ENCODE measurements at regions not wholly inside any gene's neighbourhood (a gene's known extent, or its start where the extent isn't known, plus 50 kb on each side); places are given as distances from the start of the nearest gene placed in this dataset.

DNA sequence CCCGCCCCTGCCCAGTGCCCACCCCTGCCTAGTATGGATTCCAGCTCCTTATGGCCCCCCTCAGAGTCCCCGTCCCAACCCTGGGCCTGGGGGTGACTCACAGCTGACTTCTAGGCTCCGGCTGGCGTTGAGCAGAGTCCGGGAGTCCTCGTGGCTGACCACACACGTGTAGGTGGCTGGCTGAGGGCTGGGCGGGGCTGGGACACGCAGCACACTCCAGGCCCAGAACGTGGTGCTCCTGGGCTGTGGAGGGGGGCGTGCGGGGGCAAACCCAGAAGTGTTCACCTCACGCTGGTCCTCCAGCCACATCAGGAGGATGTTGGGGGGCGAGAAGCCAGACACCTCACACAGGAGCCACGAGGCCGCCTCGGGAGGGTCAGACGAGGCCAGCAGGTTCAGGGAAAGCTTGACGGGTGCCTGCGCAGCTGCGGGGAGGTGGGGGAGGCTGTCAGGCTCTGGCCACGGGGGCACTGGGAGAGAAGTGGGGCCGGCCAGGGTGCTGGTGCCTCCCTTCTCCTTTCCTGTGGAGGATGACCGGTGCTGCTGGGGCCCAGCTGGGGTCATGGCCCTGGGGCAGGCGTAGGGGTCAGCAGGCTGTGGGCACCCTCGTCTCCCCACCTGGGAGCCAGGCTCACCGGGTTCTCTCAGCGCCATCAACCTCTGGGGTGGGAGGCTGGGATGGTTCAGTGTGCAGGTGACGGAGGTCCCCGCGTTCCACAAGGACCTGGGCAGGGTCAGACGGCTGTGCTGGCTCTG is 314.1 kb downstream of the TMEM121 start:
- TF ChIP-seq, protein P1, sequence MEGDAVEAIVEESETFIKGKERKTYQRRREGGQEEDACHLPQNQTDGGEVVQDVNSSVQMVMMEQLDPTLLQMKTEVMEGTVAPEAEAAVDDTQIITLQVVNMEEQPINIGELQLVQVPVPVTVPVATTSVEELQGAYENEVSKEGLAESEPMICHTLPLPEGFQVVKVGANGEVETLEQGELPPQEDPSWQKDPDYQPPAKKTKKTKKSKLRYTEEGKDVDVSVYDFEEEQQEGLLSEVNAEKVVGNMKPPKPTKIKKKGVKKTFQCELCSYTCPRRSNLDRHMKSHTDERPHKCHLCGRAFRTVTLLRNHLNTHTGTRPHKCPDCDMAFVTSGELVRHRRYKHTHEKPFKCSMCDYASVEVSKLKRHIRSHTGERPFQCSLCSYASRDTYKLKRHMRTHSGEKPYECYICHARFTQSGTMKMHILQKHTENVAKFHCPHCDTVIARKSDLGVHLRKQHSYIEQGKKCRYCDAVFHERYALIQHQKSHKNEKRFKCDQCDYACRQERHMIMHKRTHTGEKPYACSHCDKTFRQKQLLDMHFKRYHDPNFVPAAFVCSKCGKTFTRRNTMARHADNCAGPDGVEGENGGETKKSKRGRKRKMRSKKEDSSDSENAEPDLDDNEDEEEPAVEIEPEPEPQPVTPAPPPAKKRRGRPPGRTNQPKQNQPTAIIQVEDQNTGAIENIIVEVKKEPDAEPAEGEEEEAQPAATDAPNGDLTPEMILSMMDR (IDR thresholded peaks at IDR 0.05), result no peak
- TF ChIP-seq, protein P2, sequence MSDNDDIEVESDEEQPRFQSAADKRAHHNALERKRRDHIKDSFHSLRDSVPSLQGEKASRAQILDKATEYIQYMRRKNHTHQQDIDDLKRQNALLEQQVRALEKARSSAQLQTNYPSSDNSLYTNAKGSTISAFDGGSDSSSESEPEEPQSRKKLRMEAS (IDR thresholded peaks at IDR 0.05), result no peak
- no peak for TF ChIP-seq POLR2A (IDR thresholded peaks at IDR 0.05; ENCODE audit: low read length)
- TF ChIP-seq POLR2AphosphoS2 (conservative IDR thresholded peaks at IDR 0.05; ENCODE audit: low read length), result no peak
- TF ChIP-seq RARB (CRISPR knock-in tag; IDR thresholded peaks at IDR 0.05), result no peak
- TF ChIP-seq, protein P3, sequence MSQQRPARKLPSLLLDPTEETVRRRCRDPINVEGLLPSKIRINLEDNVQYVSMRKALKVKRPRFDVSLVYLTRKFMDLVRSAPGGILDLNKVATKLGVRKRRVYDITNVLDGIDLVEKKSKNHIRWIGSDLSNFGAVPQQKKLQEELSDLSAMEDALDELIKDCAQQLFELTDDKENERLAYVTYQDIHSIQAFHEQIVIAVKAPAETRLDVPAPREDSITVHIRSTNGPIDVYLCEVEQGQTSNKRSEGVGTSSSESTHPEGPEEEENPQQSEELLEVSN (IDR thresholded peaks at IDR 0.05; ENCODE audit: borderline replicate concordance, low read depth), result no peak
- TF ChIP-seq JUN (IDR thresholded peaks at IDR 0.05), result no peak
- TF ChIP-seq MYC (IDR thresholded peaks at IDR 0.05; ENCODE audit: borderline replicate concordance, low read length), result no peak
- no peak for TF ChIP-seq FOXS1 (CRISPR knock-in tag; IDR thresholded peaks at IDR 0.05)
- TF ChIP-seq, protein P4, sequence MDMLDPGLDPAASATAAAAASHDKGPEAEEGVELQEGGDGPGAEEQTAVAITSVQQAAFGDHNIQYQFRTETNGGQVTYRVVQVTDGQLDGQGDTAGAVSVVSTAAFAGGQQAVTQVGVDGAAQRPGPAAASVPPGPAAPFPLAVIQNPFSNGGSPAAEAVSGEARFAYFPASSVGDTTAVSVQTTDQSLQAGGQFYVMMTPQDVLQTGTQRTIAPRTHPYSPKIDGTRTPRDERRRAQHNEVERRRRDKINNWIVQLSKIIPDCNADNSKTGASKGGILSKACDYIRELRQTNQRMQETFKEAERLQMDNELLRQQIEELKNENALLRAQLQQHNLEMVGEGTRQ (IDR thresholded peaks at IDR 0.05), result no peak
